NCI-H2171 (cell line): ENCODE measurements at regions not wholly inside any gene's neighbourhood (a gene's known extent, or its start where the extent isn't known, plus 50 kb on each side); places are given as distances from the start of the nearest gene placed in this dataset.
"Not testable (repeated sequence)": the region's sequence is repeated elsewhere in the genome, so short reads cannot be mapped to it uniquely, and the experiment has no call there.

Source experiments
- DNase-seq: peaks from one replicate; lab custom pipeline; 2025; lab: John Stamatoyannopoulos, UW

DNA sequence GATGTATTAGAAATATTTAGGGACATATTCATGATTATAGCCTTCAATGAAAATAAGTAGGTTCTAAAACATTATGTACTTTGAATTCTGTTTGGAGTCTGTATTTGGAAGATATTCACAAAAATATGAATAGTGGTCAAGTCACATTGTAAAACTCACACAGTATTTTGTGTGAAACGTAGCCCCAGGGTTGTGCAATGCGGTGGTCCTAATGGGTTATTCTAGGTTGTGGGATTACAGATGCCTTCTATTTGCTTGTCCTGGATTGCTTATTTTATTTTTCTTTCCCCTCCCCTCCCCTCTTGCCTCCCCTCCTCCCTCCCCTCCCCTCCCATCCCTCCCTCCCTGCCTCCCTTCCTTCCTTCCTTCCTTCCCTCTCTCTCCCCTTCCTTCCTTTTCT lies 93.7 kb upstream of the THUMPD2 start:
- DNase-seq, result no peak

- DNase-seq, result no peak
These were observed 92.3 kb upstream of the THUMPD2 start for GRCh38 chr2:39871291-39871761.

DNA sequence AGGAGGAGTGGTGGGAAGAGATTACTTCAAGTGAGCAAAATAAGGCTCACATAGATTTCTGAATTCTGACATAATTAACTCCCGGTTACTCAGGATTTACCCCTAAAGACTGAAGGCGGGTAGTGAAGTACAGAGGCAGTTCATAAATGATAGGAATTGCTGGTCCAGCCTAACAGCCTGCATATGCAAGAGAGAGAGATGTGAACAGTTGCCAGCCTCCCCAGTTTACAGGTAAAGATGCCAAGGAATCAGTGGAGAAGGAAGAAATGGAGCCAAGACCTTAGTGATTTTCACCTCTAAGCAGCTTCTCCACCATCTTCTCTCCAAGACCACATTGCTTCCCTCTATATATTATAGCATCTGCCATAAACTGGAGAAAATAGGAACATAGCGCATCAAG lies 91.8 kb upstream of the THUMPD2 start:
- no peak for DNase-seq

DNA sequence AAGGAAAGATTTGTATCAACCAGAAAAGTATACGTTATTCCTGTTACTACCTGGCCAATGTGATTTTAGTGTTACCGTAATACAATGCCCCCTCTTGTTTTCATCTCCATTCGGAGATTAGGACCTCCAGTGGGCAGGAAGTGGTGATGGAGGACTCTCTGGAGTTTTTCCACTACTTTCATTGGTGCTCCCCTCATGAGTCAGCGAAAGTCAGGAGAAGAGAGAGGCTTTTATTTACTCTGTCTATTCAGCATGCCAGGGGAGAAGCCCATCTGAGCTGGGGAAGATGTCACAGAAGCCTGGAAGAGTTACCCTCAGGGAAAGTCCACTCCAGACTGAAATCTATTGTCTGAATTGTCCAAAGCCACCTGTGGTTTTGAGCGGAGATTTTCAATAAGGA lies 88.2 kb upstream of the THUMPD2 start:
- no peak for DNase-seq

DNA sequence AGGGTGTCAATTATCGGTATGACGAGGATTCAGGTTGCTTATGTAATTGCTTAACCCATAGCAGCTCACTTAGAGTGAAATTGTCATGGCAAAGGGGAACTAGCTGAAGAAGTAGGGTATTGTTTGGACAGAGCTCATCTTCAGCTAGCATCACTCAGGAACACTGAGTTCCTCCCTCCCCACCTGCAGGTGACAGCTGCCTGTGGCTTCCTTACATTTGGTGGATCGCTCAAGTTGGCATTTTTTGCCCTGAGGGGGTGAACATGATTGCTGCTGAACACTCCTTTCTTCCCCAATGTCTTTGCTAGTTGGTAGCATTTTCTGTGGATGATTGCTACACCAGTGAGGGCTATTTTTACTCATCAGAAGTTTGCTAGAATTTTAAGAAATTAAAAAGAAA lies 86.7 kb upstream of the THUMPD2 start:
- no peak for DNase-seq

- not testable (repeated sequence) for DNase-seq
These were observed 84.6 kb upstream of the THUMPD2 start for GRCh38 chr2:39863672-39864071.

- no peak for DNase-seq
These were observed 81.5 kb upstream of the THUMPD2 start for GRCh38 chr2:39860538-39860937.

DNA sequence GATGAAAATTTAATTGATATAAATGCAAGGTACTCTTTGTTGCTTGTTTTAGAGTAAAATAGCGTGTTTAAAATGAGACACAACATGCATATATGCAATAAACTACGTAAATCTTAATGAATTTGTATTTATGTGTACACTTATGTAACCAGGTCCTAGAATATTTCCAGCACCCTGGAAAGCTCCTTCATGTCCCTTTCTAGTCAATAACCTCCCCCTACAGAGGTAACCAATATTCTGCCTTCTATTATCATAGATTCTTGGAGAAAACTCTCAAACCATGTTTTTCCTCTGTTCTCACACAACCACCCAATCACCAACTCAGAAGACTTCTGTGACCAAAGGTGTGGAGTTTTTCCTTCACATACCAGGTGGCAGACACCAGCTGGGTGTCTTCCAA lies 79.6 kb upstream of the THUMPD2 start:
- DNase-seq, result no peak

DNA sequence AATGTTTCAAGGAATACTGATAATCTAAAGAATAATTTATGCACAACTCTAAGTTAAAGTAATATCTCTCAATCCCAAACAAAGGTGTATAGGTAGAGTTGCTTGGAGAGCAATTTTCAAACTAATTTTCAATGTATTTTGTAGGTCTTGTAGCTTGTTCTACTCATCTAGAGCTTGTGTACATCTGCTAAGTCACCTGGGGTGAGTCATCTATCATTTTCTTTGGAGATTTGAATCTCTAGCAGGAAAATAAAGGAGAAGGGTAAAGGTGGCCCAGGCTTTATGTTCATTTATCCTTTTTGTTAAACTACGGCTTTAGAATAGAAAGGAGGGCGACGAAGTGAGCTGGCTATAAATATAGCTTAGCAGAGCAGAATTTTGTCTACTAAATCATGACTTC lies 76.8 kb upstream of the THUMPD2 start:
- DNase-seq, result no peak

DNA sequence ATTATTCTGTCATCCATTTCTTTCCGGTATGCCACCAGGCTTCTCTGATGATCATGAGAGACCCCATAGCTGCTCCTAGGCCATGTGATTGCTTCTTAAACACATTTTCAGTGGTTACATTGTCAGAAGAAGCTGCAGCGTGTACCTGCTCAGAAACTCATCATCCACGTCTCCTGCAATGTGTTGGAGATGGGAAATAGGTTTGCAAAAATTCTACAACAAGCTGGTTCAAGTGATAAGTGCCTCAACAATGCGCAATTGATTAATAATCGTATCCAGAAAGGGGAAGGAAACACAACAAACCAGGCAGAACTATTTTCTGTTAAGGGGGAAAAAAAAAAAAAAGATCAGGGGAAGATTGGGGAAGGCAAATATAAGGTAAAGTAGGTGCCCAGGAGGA lies 75.7 kb upstream of the THUMPD2 start:
- DNase-seq, result no peak

GRCh38 chr2:39852831-39853230 lies 73.8 kb upstream of the THUMPD2 start:
- DNase-seq, result no peak

DNA sequence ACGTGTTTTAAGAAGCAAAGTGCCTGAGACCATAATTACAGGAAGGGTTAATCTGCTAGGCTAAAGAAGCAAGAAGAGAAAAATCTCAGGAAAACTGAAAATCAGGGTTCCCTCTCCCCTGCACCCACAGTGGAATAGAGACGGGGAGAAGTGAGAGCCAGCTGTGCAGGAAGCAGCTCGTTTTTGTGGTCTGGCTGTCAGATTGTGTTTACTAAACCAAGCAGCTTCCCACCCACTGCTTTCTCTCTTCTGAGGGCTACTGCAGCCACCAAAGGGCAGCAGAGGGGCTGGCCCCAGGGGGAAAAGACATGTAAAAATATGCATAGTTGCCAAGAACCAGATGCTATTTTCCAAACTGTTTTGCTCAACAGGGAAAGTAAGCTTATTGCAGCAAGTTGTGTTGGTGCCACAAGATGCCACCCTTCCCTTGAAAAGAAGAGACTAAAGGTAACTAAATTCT lies 72.6 kb upstream of the THUMPD2 start:
- no peak for DNase-seq

- no peak for DNase-seq
These were observed 72.2 kb upstream of the THUMPD2 start for GRCh38 chr2:39851251-39851650.

- DNase-seq, result no peak
These were observed 71.0 kb upstream of the THUMPD2 start for GRCh38 chr2:39849982-39850526.

DNA sequence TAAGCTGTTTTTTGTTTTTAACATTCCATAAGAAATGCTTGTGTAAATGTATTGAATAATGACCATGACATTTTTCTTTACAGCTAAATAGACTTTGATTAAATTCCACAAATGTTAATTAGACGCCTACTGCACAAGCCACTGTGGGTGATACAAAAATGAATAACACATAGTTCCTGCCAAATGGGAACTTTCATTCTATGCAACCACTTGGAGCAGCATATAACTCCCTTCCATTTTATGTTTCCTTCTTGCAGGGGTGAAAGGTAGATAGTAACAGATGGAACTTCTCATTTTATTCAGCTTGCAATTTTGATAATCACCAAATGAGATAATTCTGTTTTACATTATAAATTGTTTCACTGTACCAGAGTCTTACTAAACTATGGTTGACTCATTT lies 70.0 kb upstream of the THUMPD2 start:
- DNase-seq, result no peak

DNA sequence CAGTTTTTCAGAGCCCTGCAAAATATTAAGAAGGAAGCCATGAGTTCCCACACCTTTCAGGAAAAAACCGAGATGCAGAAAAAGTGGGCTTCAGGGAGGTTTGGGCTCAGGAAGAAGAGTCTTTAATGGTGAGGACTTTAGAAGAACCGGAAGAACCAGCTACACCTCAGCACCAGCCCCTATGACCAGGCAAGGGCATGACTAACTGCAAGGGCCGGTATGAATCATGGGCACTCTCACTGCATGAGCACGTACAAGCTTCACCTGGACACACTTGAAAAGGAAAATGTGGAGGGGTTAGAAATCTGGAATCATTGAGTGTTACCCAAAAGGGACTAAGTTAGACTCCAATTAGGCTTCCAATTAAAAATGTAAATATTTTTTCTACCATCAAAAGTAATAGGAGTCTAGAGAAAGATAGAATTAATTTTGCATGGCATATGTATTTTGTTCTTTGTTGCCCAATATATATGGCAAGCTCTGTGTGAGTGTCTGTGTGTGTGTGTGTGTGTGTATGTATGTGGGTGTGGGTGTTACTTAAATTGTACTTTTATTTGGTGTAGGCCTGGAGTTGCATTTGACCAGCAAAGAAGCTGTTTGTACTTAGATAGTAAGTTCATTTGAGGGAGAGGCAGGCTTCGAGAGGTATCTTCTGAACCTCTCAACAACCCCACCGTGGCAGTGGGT lies 66.5 kb upstream of the THUMPD2 start:
- DNase-seq, result no peak

DNA sequence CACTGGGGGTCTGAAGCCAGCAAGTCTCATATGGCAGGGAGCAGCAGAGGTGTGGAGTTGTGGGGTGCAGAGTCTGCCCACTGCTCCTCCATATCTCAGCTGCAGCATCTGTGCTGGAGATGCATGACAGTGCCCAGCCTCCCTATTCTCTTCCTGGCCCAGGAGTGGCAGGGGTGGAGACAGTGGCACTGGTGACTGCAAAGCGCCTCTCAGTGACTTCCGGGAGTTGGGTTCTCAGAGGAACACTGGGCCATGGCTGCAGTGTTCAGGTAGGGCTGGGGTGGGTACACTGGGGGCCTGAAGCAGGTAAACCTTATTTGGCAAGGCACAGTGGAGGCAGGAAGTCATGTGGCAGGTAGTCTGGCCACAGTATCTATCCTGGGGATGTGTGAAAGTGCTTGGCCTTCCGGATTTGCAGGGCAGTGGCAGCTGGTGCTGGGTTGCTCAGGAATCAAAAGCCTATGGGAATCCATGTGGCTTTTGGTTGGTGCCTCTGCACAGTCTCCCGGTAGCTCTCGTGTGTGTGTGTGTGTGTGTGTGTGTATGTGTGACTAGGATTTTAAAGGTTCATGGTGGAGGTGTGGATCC lies 60.3 kb upstream of the THUMPD2 start:
- no peak for DNase-seq

DNA sequence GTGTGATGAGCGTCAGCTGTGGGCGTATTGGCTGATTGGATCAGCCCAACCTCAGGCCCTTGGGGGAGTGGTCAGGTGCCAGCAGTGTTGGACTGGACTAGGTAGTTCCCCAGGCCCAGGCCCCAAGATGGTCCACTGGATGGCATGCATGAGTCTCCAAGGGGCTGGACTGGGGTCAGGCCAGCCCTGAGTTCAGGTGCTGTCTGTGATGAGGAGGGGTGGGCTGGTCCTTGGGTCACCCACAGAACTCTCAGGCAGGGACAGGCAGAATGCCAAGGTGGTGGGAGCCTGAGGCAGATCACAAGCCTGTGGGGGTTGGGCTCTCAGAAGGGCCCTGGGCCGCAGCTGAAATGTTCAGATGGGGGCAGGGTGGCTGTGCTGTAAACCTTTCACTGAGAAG lies 59.5 kb upstream of the THUMPD2 start:
- no peak for DNase-seq

DNA sequence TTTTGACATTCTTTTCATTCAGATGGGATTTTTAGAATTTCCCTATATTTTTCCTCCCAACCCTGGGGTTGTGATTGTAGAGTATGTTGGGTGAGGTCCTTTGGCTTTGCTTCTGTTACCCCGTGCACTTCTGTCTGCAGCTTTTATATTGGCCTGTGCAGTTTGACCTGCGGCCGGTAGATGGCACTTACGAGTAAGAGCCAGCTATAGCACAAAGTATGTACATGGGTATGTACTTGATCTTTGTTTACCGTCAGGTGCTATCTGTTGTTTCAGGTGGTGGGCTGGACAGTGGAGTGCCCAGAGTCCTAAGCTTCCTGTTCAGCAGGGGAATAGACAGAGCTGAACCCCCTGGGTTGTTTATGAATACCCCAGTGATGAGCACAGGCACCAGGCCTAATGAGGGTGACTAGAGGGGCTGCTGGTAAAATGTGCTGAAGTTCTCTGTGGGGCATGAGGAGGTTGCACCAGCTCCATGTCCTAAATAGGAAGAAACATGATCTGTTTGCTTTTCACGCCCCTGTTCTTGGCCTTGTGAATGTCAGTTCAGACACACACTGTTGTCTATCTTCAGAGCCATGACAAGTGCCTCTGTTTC lies 58.9 kb upstream of the THUMPD2 start:
- DNase-seq, result no peak

- no peak for DNase-seq
These were observed 57.6 kb upstream of the THUMPD2 start for GRCh38 chr2:39836638-39837037.

DNA sequence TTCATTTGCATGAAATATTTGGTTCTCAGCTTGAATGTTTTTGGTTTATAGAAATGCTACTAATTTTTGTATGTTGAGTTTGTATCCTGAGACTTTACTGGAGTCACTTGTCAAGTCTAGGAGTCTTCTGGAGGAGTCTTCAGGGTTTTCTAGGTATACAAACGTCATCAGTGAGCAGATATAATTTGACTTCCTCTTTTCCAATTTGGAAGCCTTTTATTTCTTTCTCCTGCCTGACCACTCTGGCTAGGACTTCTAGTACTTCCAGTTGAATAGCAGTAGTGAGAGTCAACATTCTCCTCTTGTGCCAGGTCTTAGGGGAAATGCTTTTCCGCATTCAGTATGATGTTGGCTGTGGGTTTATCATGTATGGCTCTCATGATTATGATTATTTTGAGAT lies 55.4 kb upstream of the THUMPD2 start:
- DNase-seq, result no peak

- DNase-seq, result not testable (repeated sequence)
These were observed 51.6 kb upstream of the THUMPD2 start for GRCh38 chr2:39830610-39831009.
